GM12892 (cell line): ENCODE measurements at regions not wholly inside any gene's neighbourhood (a gene's known extent, or its start where the extent isn't known, plus 50 kb on each side); places are given as distances from the start of the nearest gene placed in this dataset.

Experiments
- DNase-seq: peaks from one replicate; pipeline ENCODE4 v3.0.0; 2011; ENCODE audit not compliant: insufficient read length
- FAIRE-seq: peaks from 2 replicates; lab custom pipeline; 2011; peaks lifted over from hg19 to GRCh38; lab: Jason Lieb, UNC
- POLR2A ChIP-seq: IDR thresholded peaks from 2 replicates; pipeline ENCODE4 v1.6.1; 2011; ENCODE audit warnings: low read depth, low read length, control low read depth
- POLR2AphosphoS5 ChIP-seq: IDR thresholded peaks from 2 replicates; pipeline ENCODE4 v1.6.1; 2011; ENCODE audit warnings: low read depth, low read length, control low read depth
- TAF1 ChIP-seq: IDR thresholded peaks from 2 replicates; pipeline ENCODE4 v1.6.1; 2011; ENCODE audit warnings: low read depth, mild to moderate bottlenecking, control low read depth, low read length, borderline replicate concordance

- DNase-seq (no peak), FAIRE-seq (no peak)
Measured at GRCh38 chr12:132404951-132405741, 75.8 kb upstream of the GALNT9 start.

DNA sequence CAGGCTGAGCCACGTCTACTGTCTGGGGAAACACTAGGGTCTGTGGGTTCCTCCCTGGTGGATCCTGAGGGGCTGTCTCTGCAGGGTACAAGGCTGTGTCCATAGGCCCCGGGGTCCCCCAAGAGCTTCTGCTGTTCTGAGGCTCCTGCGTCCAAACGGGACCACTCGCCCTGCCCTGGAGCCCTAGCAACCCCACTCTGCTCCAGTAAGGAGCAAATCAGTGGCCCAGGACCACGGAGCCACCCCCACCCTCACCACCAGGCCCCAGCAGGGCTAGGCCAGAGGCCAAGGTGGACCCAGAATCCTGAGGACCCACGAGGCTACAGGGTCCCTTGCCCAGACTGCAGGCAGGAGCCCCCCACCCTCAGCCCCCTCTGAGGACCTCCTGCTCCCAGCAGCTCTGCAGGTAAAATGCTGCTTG is 75.1 kb upstream of the GALNT9 start:
- FAIRE-seq (no peak), DNase-seq (no peak)
- TF ChIP-seq POLR2A (no peak), TAF1 (no peak), POLR2AphosphoS5 (no peak)

More at GRCh38 chr12:132404951-132405741, 75.8 kb upstream of the GALNT9 start:
- TF ChIP-seq TAF1 (no peak), POLR2AphosphoS5 (no peak), POLR2A (no peak)

DNA sequence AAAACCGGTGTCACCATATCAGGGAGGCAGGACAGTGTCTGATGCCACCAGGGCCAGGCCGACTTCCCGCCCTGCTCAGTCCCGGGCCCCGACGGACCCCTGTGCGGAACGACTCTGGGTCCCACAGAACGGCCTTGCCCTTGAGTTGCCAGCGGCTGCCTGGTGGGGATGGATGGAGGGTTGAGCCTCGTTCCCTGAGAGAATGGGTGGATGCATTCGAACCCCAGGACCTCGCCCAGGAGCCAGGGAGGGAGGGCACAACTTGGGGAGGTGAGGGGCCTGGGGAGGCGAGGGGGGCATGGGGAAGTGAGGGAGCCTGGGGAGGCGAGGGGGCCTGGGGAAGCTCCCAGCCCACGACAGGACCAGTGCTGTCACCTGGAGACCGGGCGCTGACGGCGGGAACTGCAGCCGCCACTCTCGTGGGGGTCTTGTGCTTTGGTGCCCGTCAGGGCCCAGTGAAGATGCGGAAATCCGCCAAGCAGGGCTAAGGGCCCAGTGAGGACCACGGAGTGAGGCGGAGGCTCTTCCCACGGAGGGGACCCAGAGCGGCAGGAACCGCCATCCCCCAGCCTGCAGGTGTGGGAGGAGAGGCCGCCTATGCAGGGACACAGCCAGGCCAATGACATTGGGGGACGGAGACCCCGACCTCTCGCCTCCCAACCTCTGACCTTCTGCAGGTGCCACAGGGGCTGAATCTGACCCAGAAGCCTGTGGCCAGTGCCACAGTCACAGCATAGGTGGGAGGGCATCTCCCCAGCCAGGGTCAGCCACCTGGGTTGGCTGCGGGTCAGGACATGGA is 74.4 kb upstream of the GALNT9 start:
- TF ChIP-seq TAF1 = no peak
- TF ChIP-seq POLR2A = no peak
- no peak for TF ChIP-seq POLR2AphosphoS5
- FAIRE-seq = no peak

GRCh38 chr12:132402831-132403416 is 73.5 kb upstream of the GALNT9 start:
- no peak for FAIRE-seq
- no peak for DNase-seq
- no peak for TF ChIP-seq TAF1
- no peak for TF ChIP-seq POLR2AphosphoS5
- no peak for TF ChIP-seq POLR2A

More for the DNA sequence above, 74.4 kb upstream of the GALNT9 start:
- DNase-seq = no peak

DNA sequence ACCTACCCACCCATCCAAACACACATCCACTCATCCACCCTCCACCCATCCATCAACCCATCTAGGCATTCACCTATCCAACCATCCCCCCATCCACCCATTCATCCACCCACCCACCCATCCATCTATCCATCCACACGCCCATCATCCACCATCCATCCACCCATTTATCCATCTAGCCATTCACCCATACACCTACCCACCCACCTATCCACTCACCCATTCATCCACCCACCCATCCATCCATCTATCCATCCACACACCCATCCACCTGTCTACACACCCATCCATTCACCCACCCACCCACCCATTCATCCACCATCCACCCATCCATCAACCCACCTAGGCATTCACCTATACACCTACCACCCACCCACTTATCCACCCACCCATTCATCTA is 72.6 kb upstream of the GALNT9 start:
- FAIRE-seq (no peak), DNase-seq (no peak)
- TF ChIP-seq TAF1 = no peak
- TF ChIP-seq POLR2AphosphoS5 = no peak
- no peak for TF ChIP-seq POLR2A

GRCh38 chr12:132400011-132400641 is 70.7 kb upstream of the GALNT9 start:
- no peak for DNase-seq
- no peak for TF ChIP-seq POLR2A
- TF ChIP-seq POLR2AphosphoS5 = no peak
- TF ChIP-seq TAF1 = no peak
- FAIRE-seq = no peak

GRCh38 chr12:132399092-132400010 is 70.0 kb upstream of the GALNT9 start:
- FAIRE-seq (no peak), DNase-seq (no peak)
- no peak for TF ChIP-seq POLR2A
- no peak for TF ChIP-seq TAF1
- TF ChIP-seq POLR2AphosphoS5 = no peak

- DNase-seq = no peak
- FAIRE-seq = no peak
- TF ChIP-seq POLR2AphosphoS5 = no peak
Measured at GRCh38 chr12:132398386-132398991, 69.1 kb upstream of the GALNT9 start.

- no peak for TF ChIP-seq TAF1
- TF ChIP-seq POLR2AphosphoS5 = no peak
- no peak for TF ChIP-seq POLR2A
- FAIRE-seq (no peak), DNase-seq (no peak)
Measured at GRCh38 chr12:132397934-132398385, 68.6 kb upstream of the GALNT9 start.
